Prostate gland (tissue), 2 donors: ENCODE measurements at regions not wholly inside any gene's neighbourhood (a gene's known extent, or its start where the extent isn't known, plus 50 kb on each side); places are given as distances from the start of the nearest gene placed in this dataset.

Experiments
- POLR2A ChIP-seq: fragments of 450-650 bp; IDR thresholded peaks from one replicate; pipeline ENCODE4 v1.6.1; 2016; ENCODE audit warnings: antibody characterized with exemption, mild to moderate bottlenecking
- TF ChIP-seq, protein P1 (sequence below), 4 experiments: fragments of 200-600 bp in 2 of 4; fragments of 450-650 bp in 2 of 4; sonication (generic) in 2 of 4; IDR thresholded peaks; 1 replicate in 3 of 4; 2 replicates in 1 of 4; pipeline ENCODE4 v1.5.1; 2016 to 2019; ENCODE audit warnings: antibody characterized with exemption in 4 of 4, mild to moderate bottlenecking in 2 of 4, moderate library complexity in 2 of 4

DNA sequence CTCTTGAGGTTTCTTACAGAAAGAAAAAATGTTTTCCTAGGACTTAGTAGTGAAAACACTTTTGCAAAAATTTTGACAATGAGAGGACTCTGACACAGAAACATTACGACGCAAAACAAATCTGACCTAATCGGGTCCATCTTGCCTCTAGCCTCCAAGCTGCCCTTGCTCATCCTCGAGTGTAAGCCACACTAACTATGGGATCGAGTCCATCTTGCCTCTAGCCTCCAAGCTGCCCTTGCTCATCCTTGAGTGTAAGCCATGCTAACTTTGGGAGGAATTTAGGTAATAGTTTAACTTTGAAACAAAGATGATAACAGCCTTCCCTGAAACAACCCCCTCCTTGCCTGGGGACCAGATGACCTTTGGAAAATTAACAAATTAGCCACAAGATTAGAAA, 100.3 kb upstream of the FRG1 start:
- no peak for TF ChIP-seq POLR2A
- TF ChIP-seq, protein P1, sequence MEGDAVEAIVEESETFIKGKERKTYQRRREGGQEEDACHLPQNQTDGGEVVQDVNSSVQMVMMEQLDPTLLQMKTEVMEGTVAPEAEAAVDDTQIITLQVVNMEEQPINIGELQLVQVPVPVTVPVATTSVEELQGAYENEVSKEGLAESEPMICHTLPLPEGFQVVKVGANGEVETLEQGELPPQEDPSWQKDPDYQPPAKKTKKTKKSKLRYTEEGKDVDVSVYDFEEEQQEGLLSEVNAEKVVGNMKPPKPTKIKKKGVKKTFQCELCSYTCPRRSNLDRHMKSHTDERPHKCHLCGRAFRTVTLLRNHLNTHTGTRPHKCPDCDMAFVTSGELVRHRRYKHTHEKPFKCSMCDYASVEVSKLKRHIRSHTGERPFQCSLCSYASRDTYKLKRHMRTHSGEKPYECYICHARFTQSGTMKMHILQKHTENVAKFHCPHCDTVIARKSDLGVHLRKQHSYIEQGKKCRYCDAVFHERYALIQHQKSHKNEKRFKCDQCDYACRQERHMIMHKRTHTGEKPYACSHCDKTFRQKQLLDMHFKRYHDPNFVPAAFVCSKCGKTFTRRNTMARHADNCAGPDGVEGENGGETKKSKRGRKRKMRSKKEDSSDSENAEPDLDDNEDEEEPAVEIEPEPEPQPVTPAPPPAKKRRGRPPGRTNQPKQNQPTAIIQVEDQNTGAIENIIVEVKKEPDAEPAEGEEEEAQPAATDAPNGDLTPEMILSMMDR (IDR thresholded peaks at IDR 0.05): no peak
